GM18508 (cell line): ENCODE measurements at regions not wholly inside any gene's neighbourhood (a gene's known extent, or its start where the extent isn't known, plus 50 kb on each side); places are given as distances from the start of the nearest gene placed in this dataset.

ENCODE experiments used
- ATAC-seq: cut with Tn5 transposase; IDR thresholded peaks from one replicate; pipeline ENCODE4 v1.9.1; 2021; ENCODE audit warnings: moderate number of reproducible peaks; ENCODE audit not compliant: insufficient read depth, unreplicated experiment

DNA sequence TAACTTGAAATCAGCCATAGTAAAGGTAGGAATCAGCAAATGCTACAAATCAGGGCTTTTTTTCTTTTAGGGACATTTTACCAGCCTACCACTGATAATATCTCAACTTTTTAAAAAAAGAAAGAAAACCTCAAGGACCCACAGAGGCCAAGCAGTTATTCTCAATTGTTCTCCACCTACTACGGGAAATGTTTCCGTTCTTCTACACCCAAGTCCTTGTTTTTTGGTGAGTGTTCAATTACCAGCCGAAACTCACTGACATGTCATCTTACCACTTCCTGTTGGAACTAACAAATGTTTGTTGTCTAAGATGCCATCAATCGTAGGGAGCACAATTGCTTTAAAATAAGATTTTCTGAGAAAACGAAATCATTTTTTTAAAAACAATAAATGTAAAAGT lies 50.2 kb upstream of the CDK1 start:
- no peak for ATAC-seq

DNA sequence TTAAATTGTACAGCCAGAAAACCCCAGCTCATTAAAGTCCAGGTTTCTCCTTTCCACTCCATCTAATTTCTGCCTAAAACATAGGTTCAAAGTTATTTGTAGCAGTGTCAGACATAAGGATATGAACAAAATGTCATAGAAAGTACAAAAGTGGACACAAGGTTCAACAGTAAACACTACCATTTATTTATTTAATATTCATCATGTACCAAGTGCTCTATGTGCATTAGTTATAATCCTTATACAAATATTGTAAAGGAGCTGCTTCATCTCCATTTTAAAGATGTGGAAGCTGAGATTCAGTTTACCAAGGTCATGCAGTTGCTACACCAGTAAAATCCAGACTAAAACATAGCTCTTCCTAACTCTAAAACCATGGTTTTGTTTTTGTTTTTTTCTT lies 52.0 kb upstream of the CDK1 start:
- no peak for ATAC-seq

DNA sequence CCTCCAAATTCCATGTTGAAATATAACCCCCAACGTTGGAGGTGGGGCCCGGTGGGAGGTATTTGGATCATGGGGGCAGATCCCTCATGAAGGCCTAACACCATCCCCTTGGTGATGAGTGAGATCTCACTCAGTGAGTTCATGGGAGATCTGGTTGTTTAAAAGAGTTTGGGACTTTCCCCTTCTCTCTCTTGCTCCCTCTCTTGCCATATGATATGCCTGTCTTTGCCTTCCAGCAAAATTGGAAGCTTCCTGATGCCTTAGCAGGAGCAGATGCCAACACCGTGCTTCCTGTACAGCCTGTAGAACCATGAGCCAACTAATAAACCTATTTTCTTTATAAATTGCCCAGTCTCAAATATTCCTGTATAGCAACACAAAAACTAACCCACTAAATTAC lies 55.7 kb upstream of the CDK1 start:
- no peak for ATAC-seq

- ATAC-seq: no peak
Observed at GRCh38 chr10:60719721-60720120, 58.6 kb upstream of the CDK1 start.

- no peak for ATAC-seq
Observed at GRCh38 chr10:60718886-60719285, 59.4 kb upstream of the CDK1 start.

GRCh38 chr10:60717852-60718251 lies 60.4 kb upstream of the CDK1 start:
- ATAC-seq: peak; percentile 56

GRCh38 chr10:60714233-60714632 lies 64.0 kb upstream of the CDK1 start:
- ATAC-seq: no peak

DNA sequence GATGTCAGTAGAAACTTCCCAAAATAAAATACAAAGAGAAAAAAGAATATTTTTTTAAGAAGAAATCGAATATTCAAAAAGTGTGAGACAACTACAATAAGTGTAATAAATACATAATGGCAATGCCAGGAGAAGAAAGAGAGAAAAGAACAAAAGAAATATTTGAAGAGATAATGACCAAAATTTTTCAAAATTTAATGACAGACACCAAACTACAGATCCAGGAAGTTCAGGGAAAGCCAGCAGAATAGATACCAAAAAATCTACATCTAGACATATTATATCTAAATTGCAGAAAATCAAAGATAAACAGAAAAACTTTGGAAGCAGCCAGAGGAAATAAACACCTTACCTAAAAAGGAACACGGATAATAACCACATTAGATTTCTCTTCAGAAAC lies 66.8 kb upstream of the CDK1 start:
- no peak for ATAC-seq

GRCh38 chr10:60710041-60710440 lies 68.2 kb upstream of the CDK1 start:
- no peak for ATAC-seq

GRCh38 chr10:60708666-60709065 lies 69.6 kb upstream of the CDK1 start:
- ATAC-seq: no peak

DNA sequence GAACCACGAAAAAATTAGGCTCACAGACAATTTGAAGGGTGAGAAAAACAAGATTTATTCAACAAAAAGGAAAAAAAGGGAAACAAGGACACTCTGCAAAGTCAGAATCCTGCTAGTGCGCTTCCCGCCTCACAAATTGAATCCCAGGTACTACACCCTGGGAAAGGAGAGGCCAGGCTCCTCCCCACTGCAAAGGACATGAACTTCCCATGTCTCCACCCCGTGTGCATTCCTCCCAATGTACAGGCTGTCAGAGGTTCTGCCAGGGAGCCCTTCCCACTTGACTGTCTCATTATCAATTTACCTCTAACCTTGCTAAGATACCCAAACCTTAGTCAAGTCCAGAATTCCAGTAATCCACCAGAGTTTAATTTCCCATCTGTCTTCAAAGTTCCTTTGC lies 70.4 kb upstream of the CDK1 start:
- no peak for ATAC-seq

DNA sequence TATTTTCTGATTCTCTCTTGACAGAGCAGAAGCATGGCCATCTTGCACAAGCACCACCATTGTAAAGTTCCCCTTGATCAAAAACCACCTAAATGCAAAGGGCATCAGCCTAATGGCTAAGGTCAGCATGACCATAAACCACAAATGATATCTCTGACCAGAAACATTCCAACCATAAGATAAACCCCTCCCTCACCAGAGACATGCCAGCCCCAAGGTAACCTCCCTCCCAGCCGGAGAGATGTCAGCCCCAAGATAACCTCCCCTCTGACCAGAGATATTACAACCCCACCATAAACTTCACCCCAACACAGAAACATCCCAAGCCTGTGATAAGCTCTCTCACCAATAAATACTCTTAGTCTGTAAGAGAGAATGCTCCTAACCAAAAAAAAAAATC lies 72.1 kb upstream of the CDK1 start:
- ATAC-seq: no peak

DNA sequence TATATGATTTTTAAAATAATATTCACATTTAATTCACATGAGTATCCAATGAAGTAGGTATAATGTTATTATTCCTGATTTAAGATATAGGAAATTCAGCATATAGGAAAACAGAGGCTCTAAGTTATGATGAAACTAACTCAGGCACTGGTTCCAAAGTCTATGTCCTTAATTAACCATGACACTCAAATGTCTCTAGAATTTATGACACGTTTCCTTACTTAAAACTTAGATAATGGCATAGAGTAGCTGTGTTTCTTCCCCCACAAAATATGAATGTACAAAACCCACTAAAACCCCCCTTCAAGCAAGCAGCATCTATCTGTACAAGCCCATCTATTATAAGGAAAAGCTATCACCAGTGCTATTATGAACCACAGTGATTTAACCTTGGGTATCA lies 72.9 kb upstream of the CDK1 start:
- no peak for ATAC-seq

GRCh38 chr10:60704471-60704870 lies 73.8 kb upstream of the CDK1 start:
- no peak for ATAC-seq

- no peak for ATAC-seq
Observed at GRCh38 chr10:60703266-60704041, 74.8 kb upstream of the CDK1 start.

GRCh38 chr10:60687679-60688078 lies 90.6 kb upstream of the CDK1 start:
- ATAC-seq: no peak

DNA sequence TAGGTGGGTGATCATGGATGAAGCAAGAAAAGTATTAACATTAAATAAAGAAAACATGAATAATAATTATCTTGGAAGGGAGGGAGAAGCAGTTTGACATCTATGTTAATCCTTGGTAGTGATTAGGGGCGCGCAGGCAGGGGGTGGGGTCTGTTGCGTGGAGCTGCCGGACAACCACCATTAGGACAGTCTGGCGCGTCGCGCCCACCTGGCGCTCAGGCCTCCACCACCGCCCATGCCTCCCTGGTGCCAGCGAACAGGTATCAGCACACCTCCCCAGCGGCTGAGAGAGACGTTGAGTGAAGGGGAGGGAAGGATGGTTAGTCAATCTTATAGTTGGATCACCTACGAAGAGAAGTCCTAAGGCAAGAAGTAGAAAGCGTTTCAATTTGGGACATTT lies 94.2 kb upstream of the CDK1 start:
- ATAC-seq: no peak

GRCh38 chr10:60681103-60681502 lies 97.2 kb upstream of the CDK1 start:
- ATAC-seq: no peak

DNA sequence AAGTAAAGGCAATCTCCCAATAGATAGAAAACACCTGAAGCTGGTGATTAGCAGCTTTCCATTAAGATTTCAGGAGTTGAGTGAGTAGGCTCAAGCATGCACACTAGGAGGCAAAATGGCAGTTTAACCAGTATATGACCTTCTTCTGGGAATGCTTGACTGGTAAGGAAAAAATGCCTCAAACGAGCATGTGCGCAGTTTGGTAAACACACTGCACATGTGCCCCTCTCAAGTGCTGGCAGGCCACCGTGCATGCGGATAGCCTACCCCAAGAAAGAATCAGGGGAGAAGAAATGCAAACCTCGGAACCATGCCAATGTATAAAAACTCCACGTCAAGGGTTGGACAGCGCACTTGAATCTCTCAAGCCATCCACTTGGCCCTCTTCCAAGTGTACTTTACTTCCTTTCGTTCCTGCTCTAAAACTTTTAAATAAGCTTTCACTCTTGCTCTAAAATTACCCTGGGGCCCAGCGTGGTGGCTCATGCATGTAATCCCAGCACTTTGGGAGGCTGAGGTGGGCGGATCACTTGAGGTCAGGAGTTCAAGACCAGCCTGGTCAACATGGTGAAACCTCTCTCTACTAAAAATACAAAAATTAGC lies 98.8 kb upstream of the CDK1 start:
- no peak for ATAC-seq

- no peak for ATAC-seq
Observed at GRCh38 chr10:60678978-60679377, 99.3 kb upstream of the CDK1 start.

DNA sequence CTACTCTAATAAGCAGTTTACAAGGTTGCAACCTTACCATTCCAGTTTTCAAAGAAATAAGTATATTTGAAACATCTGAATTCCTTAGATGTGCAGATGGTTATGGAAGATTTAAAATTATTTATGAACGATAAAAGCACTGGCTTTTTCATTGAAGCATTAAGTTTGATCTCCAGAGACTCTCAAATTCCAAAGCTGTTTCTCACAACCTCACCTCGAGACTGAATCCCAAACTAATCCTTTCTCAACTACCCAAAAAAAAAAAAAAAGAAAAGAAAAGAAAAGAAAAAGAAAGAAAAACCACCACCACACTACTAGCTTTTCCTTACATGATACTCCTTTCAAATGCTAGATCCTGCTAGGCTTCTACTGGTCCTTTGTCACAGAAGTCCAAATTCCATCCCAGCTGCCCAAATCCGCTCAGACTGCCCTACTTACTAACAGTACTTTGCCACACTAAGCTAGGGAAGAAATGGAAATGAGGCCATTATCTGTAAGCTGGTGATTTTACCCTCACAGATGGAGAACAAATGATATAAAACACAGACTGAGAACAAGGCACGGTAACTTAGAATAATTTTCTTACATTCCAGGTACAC lies 100.6 kb upstream of the CDK1 start:
- ATAC-seq: no peak

GRCh38 chr10:60675236-60675635 lies 103.0 kb upstream of the CDK1 start:
- ATAC-seq: no peak
